Pulmonary artery endothelial cell (primary cell): ENCODE measurements at regions not wholly inside any gene's neighbourhood (a gene's known extent, or its start where the extent isn't known, plus 50 kb on each side); places are given as distances from the start of the nearest gene placed in this dataset.
"Not testable (repeated sequence)": the region's sequence is repeated elsewhere in the genome, so short reads cannot be mapped to it uniquely, and the experiment has no call there.

Experiments
- DNase-seq: peaks from one replicate; pipeline ENCODE4 v3.0.0-alpha.2; 2011; ENCODE audit warnings: low read depth, low spot score

GRCh38 chr16:79838496-79839259, 238.1 kb upstream of the MAF start:
- no peak for DNase-seq

GRCh38 chr16:79836144-79836543, 235.6 kb upstream of the MAF start:
- no peak for DNase-seq

DNA sequence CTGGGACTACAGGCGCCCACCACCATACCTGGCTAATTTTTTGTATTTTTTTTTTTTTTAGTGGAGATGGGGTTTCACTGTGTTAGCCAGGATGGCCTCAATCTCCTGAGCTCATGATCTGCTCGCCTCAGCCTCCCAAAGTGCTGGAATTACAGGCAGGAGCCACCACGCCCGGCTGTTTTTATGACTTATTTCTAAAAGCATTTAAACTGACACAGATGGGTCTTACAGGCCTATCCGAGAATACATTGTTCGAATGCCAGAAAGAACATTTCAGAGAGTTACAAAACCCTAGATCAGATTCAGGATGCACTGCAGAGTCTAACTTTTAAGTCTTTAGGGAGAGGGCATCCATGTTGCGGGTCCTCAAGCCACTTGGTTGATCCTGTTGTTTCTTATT, 234.7 kb upstream of the MAF start:
- DNase-seq = no peak

DNA sequence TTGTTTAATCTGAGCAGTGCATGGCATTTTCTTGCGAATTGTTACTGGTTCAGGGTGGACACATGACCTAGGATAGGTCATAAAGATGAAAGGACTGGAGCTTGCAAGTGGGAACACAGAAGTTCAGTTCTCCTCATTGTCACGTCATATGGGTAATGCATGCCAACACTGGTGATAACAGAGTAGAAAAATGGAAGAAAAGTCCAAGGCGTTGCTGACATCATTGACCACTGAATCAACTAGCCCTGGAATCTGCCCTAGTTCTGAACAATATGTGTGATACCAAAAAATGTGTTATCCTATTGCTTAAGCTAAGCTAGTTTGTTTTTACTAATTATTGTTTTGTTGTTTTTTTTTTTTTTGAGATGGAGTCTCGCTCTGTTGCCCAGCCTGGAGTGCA, 234.2 kb upstream of the MAF start:
- DNase-seq = no peak

DNA sequence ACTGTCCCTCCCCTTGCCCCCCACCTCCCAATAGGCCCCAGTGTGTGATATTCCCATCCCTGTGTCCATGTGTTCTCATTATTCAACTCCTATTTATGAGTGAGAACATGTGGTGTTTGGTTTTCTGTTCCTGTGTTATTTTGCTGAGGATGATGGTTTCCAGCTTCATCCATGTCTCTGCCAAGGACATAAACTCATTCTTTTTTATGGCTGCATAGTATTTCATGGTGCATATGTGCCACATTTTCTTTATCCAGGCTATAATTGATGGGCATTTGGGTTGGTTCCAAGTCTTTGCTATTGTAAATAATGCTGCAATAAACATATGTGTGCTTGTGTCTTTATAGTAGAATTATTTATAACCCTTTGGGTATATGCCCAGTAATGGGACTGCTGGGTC, 233.5 kb upstream of the MAF start:
- not testable (repeated sequence) for DNase-seq

DNA sequence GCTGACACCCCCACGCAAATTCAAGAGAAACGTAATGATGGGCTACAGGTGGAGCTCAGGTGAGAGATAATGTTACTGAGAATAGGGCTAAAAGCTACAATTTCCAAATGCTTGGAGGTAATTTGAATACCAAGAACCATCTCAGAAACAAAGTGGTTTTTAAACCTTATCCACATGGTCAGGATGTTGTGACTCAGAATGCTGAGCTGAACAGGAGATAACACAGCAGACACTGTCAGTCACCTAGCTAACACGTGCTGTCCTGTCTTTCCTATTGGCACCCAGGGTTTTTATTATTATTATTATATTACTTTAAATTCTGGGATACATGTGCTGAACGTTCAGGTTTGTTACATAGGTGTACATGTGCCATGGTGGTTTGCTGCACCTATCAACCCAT, 233.0 kb upstream of the MAF start:
- DNase-seq = no peak

GRCh38 chr16:79826732-79827475, 226.4 kb upstream of the MAF start:
- DNase-seq = no peak

DNA sequence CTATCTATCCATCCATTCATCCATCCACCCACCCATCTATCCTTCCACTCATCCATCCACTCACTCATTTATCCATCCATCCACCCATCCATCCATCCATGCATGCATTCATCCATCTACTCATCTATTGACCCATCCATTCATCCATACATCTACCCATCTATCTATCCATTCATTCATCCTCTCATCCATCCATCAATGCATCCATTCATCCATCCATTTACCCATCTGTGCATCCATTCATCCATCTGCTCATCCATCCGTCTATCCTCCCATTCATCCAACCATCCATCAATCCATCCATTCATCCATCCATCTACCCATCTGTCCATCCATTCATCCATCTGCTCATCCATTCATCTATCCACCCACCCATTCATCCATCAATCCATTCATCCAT, 224.5 kb upstream of the MAF start:
- no peak for DNase-seq

- DNase-seq = no peak
Observed at GRCh38 chr16:79823639-79824038, 223.1 kb upstream of the MAF start.

DNA sequence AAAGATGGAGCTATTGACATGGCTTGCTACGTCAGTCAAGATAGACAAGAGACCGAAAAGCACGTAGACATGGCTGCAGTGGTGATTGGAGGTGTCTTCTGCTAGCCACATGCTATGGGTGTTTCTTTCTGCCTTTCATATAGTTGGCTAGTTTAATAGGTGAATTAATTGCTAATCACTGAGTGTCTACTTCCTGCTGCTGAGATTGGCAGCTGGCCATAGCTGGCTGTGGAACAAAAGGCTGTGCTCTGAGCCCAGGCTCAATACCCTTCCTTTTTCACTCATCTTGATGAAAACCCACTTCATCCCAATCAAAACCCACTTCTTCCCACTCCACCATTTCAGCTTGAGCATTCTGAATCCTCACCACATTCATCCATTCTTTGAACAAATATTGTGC, 221.4 kb upstream of the MAF start:
- DNase-seq = no peak

- no peak for DNase-seq
Observed at GRCh38 chr16:79816081-79816497, 215.6 kb upstream of the MAF start.

DNA sequence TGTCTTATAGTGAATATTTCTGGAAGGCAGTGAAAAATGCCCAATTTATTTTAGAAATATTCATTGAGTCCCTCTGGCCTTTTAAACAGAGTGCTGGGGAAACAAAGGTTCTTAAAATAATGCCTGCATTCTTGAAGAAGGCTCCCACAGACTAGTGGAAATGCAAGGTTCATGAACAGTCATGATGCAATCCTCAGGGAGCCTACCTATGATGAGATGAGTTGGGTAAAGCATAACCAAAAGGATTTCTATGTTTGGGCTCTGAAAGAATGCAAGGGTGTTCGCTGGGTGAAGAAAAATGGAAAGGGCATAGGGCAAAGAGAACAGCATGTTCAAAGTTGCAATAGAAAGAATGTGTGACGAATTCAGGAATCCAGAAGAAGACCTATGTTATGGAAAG, 214.5 kb upstream of the MAF start:
- no peak for DNase-seq

GRCh38 chr16:79814124-79814523, 213.6 kb upstream of the MAF start:
- DNase-seq = no peak

- DNase-seq = no peak
Observed at GRCh38 chr16:79811541-79811940, 211.0 kb upstream of the MAF start.

DNA sequence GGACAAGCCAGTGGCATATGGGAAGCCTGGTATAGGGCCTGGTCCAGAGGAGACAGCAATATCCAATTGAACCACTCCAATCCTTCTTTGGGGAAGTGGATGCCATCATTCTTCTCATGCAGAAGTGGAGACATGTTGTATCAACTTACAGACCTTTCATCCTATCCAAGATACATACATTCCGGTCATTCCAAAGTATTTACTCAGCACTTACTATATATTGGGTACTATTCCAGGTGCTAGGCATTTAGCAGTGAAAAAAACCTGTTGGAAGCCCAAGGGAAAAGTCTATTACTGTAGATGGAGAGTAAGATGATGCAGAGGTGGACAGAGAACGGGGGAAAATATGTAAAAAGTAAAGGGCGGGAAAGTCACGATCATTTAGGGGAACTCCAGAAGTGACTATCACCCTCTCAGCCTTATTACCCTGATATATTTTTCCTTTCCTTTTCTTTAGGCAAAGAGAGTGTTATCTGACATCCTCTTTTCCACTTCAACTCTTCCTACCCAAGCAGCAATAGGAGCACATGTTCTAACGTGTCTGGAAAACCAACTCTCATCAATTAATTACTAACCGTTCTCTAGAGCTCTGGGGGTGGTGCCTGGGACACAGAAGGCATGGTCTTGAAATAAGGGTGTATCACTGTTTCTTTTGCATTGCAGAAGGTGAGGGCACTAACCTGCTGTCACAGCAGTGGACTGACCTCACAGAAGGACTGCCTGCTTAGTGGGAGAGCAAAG, 210.1 kb upstream of the MAF start:
- no peak for DNase-seq

- no peak for DNase-seq
Observed at GRCh38 chr16:79809376-79809775, 208.8 kb upstream of the MAF start.

DNA sequence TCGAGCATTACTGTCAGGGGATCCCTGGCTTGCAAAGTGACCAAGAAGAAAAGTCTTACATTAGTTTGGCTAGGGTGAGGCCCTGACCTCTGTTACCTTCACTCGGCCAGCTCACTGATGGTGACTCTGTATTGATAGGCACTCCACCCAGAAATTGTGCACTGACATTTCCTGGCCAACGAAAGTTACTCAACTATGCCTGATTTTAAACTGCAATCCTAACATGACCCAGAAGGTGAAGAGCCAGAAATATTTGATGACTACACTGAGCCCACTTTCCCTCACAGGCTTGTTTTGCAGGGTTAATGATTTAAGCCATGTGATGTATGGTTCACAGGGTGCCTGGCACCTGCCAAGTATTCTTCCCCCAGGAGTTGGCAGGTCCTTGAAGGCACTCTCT, 208.2 kb upstream of the MAF start:
- no peak for DNase-seq

- DNase-seq = no peak
Observed at GRCh38 chr16:79806757-79807156, 206.2 kb upstream of the MAF start.

GRCh38 chr16:79805621-79806020, 205.1 kb upstream of the MAF start:
- no peak for DNase-seq

DNA sequence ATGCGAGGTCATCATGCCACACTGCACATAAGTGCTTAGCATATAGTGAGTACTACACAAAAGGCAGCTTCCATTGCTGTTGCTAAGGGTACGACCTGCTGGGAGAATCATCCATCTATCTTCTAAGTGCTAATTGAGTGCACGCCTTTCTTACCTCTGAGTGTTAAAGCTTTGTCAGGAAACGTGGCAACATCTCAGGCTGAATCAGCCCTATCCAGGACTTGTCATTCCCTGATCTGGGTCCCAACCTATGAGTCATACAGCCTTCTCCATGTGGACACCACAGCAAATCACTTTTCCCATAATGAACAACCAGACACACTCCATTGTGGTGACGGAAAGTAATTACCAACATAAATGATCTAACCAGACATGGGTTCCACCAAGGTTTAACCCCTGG, 201.1 kb upstream of the MAF start:
- no peak for DNase-seq

DNA sequence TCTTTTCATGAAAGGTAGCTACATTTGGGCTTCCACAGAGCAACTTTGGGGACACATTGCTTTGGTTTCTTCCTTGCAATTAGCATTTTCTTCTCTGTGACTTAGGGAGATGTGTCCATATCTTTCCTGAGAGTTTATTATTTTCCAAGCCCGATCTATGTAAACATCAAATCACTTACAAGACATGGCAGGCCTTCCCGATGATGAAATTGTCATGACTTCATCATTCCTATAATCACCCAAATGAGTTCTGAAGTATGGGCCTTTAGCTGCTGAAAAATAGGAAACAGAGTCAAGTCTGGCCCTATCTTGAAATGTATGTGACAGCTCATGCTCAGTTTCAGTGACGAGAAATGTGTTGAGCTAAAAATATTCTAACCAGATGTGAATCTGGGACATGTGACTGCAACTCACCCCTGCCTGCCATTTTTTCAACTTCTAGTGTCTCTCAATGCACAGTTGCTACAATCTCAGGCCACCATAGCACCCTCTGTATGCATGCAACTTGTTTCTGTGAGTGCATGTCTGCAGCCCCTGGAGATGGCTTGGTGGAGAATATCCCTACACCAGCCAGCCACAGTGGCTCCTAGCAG, 199.6 kb upstream of the MAF start:
- no peak for DNase-seq

DNA sequence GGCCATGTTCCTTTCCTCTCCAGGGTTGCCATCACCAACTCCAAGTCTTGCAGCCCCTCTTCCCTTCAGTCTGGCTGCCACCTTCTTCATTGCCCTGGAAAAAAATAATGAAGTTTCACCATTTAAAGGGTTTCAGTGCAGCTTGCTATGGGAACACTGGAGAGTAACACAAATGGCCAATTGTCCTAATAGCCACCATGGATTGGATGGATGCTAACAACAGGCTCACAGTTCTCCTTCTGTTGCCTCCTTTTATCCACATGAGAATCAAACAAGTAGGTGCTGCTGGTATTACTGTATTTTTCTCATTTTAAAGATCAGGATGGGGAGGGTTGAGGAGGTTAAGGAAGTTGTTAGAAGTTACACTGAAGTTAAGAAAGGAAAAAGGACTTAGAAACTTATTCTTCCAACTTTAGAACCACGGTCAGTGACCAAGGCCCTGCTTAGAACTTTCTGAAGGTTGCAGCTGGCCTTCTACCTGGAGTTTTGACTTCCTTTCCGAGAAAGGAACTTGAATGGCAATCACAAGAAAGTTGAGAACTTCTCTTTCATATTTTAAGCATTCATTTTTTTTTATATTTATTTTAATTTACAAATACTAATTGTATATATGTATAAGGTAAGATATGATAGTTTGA, 198.0 kb upstream of the MAF start:
- DNase-seq = no peak
